Sigmoid colon (tissue), 6 donors: ENCODE measurements at regions not wholly inside any gene's neighbourhood (a gene's known extent, or its start where the extent isn't known, plus 50 kb on each side); places are given as distances from the start of the nearest gene placed in this dataset.
"Not testable (repeated sequence)": the region's sequence is repeated elsewhere in the genome, so short reads cannot be mapped to it uniquely, and the experiment has no call there.

ENCODE experiments used
- DNase-seq: peaks from one replicate; pipeline ENCODE4 v3.0.0-alpha.2; 2019
- H3K27ac ChIP-seq, 4 donors: fragments of 200-600 bp; sonication (generic); one replicate each; pipeline ENCODE4 v1.5.1; 2016 to 2019; ENCODE audit warnings: mild to moderate bottlenecking in 1 of 4
- H3K27me3 ChIP-seq, 3 donors: fragments of 200-600 bp; sonication (generic); one replicate each; pipeline ENCODE4 v1.5.1; 2019; ENCODE audit warnings: mild to moderate bottlenecking in 1 of 3
- H3K36me3 ChIP-seq, 4 donors: fragments of 200-600 bp; sonication (generic); one replicate each; pipeline ENCODE4 v1.5.1; 2016 to 2019
- H3K4me1 ChIP-seq, 4 donors: fragments of 200-600 bp; sonication (generic); one replicate each; pipeline ENCODE4 v1.5.1; 2017 to 2019
- H3K4me3 ChIP-seq, 4 donors: fragments of 200-600 bp; sonication (generic); one replicate each; pipeline ENCODE4 v1.5.1; 2017 to 2019; ENCODE audit warnings: mild to moderate bottlenecking in 2 of 4, moderate library complexity in 1 of 4
- H3K9me3 ChIP-seq, 4 donors: fragments of 200-600 bp in 3 of 4; sonication (generic) in 3 of 4; one replicate each; pipeline versions ENCODE4 v1.5.1 to v1.6.1; 2013 to 2019
- EP300 ChIP-seq, 4 donors: sonication (generic); formaldehyde crosslinking; IDR thresholded peaks; one replicate each; pipeline ENCODE4 v1.6.1; 2017; ENCODE audit warnings: antibody characterized with exemption in 4 of 4
- POLR2A ChIP-seq, 2 donors: fragments of 450-650 bp; IDR thresholded peaks; one replicate each; pipeline ENCODE4 v1.6.1; 2016; ENCODE audit warnings: antibody characterized with exemption in 2 of 2, mild to moderate bottlenecking in 2 of 2, moderate library complexity in 2 of 2
- POLR2AphosphoS5 ChIP-seq, 4 donors: sonication (generic); formaldehyde crosslinking; IDR thresholded peaks; one replicate each; pipeline ENCODE4 v1.6.1; 2017; ENCODE audit warnings: antibody characterized with exemption in 4 of 4
- WGBS, 2 donors: extraction: QIAGEN DNeasy Blood & Tissue Kit; methylation state at CpG; one replicate each; pipeline ENCODE4 v1.1.7; 2013; 5-methylcytosine and 5-hydroxymethylcytosine counted together
- intact Hi-C: fragments of 100-400 bp; cut with DNase I; formaldehyde crosslinking; loops from one replicate; pipeline ENCODE4 v1.15.1; 2023
- TF ChIP-seq, protein P1 (sequence below), 4 experiments: fragments of 450-650 bp in 3 of 4; fragments of 200-600 bp in 1 of 4; IDR thresholded peaks; one replicate each; pipeline ENCODE4 v1.5.1; 2016 to 2019; ENCODE audit warnings: antibody characterized with exemption in 4 of 4, mild to moderate bottlenecking in 3 of 4, moderate library complexity in 2 of 4
- donor health status: healthy with polysubstance abuse.
- donor health status: healthy.

DNA sequence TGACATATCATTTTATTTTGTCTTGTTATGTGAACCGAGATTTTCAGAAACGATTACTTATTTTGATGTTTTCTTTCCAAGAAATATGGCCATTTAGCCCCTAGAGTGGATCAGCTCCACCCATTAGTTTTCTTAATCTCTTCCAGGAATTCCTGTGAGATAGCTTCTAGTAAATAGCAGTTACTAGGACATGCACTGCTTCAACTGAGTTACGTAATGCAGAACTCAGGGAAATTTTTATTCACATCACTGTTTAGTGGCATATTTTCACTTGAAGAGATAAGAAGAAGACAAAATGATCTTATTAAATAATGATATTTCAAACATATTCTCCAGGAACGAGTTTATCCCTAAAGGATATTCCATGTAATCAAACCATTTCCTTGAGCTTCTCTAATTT is 573.5 kb upstream of the CNTNAP5 start:
- Histone ChIP-seq H3K4me1 (no peaks in the 10 kb centered on the region), H3K27me3 (no peaks in the 10 kb centered on the region), H3K9me3 (no peaks in the 10 kb centered on the region), H3K36me3 (no peaks in the 10 kb centered on the region), H3K27ac (no peak overlapping the region), H3K4me3 (no peak overlapping the region)
- DNase-seq, result no peak
- intact Hi-C loops, result no loop called here
- TF ChIP-seq EP300 (IDR thresholded peaks at IDR 0.05), result no peak
- WGBS, 2 donors, result 75 to 78% methylated on average over 4 of the region's 4 CpGs

DNA sequence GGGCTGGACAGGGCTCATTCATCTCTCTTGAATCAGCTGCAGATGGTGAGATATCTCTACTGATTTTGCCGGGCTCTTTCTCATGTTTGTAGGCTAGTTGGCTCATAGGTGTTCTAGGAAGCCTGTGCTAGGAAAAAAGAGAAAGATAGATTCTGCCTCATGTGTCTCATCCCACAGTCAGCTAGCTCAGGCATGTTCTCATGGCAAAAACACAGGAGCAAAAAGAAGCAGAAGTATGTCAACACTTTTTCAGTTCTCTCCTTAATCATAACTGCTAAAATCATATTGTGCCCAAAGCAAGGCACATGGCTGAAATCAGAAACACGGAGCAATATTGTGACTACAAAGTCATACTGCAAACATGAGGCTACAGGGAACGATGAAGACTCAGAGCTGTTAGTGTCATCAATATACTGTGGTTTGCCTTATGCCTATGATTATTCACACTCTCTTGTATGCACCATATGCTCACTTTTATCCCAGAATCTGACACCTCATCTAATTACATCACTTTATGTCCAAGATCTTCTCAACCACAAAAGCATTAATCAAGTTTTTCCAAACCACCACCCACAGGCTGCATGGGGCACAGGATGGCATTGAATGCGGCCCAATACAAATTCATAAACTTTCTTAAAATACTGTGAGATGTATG is 571.9 kb upstream of the CNTNAP5 start:
- no peak for DNase-seq
- WGBS, 2 donors, result 84 to 86% methylated on average over 4 of the region's 4 CpGs
- H3K36me3 ChIP-seq, result no peaks in the 10 kb centered on the region
- TF ChIP-seq POLR2A (IDR thresholded peaks at IDR 0.05), result no peak
- TF ChIP-seq POLR2AphosphoS5 (IDR thresholded peaks at IDR 0.05), result no peak
- TF ChIP-seq, protein P1, sequence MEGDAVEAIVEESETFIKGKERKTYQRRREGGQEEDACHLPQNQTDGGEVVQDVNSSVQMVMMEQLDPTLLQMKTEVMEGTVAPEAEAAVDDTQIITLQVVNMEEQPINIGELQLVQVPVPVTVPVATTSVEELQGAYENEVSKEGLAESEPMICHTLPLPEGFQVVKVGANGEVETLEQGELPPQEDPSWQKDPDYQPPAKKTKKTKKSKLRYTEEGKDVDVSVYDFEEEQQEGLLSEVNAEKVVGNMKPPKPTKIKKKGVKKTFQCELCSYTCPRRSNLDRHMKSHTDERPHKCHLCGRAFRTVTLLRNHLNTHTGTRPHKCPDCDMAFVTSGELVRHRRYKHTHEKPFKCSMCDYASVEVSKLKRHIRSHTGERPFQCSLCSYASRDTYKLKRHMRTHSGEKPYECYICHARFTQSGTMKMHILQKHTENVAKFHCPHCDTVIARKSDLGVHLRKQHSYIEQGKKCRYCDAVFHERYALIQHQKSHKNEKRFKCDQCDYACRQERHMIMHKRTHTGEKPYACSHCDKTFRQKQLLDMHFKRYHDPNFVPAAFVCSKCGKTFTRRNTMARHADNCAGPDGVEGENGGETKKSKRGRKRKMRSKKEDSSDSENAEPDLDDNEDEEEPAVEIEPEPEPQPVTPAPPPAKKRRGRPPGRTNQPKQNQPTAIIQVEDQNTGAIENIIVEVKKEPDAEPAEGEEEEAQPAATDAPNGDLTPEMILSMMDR (IDR thresholded peaks at IDR 0.05), result no peak
- TF ChIP-seq EP300 (IDR thresholded peaks at IDR 0.05), result no peak
- H3K4me3 ChIP-seq, result no peak overlapping the region
- intact Hi-C loops, result no loop called here
- no peaks in the 10 kb centered on the region for H3K27me3 ChIP-seq
- no peaks in the 10 kb centered on the region for H3K9me3 ChIP-seq
- H3K4me1 ChIP-seq, result no peaks in the 10 kb centered on the region
- no peak overlapping the region for H3K27ac ChIP-seq

DNA sequence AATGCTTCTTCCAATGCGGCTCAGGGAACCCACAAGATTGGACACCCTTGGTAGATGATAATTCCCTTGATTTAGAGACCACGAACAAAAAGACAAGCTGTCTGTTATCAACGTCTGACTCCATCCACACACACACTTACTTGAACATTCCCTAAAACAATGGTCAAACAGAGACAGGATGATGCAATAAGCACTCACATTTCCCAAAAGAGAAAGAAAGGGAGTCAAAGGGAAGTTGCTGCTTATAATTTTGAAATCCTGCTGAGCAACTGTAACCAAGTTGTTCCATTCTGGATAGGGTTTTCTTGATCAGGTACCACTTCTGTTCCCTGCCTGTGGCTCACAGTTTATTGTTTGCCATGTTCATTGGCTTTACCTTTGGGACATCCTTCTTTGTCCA is 571.3 kb upstream of the CNTNAP5 start:
- WGBS, 2 donors, result 78 to 83% methylated on average over 3 of the region's 3 CpGs
- H3K4me1 ChIP-seq, result no peaks in the 10 kb centered on the region
- DNase-seq, result no peak
- no peak for TF ChIP-seq POLR2A (IDR thresholded peaks at IDR 0.05)
- TF ChIP-seq, protein P1 (IDR thresholded peaks at IDR 0.05), result no peak
- no peak for TF ChIP-seq EP300 (IDR thresholded peaks at IDR 0.05)
- TF ChIP-seq POLR2AphosphoS5 (IDR thresholded peaks at IDR 0.05), result no peak
- no peaks in the 10 kb centered on the region for H3K9me3 ChIP-seq
- H3K27ac ChIP-seq, result no peak overlapping the region
- intact Hi-C loops, result no loop called here
- no peak overlapping the region for H3K4me3 ChIP-seq
- no peaks in the 10 kb centered on the region for H3K27me3 ChIP-seq
- no peaks in the 10 kb centered on the region for H3K36me3 ChIP-seq

GRCh38 chr2:123455234-123455633 is 569.9 kb upstream of the CNTNAP5 start:
- H3K27ac ChIP-seq, H3K9me3 ChIP-seq, intact Hi-C loops, H3K4me3 ChIP-seq, H3K4me1 ChIP-seq, H3K36me3 ChIP-seq, H3K27me3 ChIP-seq, DNase-seq: not testable (repeated sequence)
- 85 to 94% methylated on average over 8 of the region's 8 CpGs for WGBS, 2 donors

GRCh38 chr2:123456416-123456815 is 568.7 kb upstream of the CNTNAP5 start:
- no peak overlapping the region for H3K27ac ChIP-seq
- intact Hi-C loops, result no loop called here

More at GRCh38 chr2:123456416-123456815, 568.7 kb upstream of the CNTNAP5 start:
- H3K4me1 ChIP-seq, result no peaks in the 10 kb centered on the region
- WGBS, 2 donors, result 68 to 85% methylated on average over 2 of the region's 2 CpGs
- H3K27me3 ChIP-seq, result no peaks in the 10 kb centered on the region
- no peaks in the 10 kb centered on the region for H3K9me3 ChIP-seq
- no peak for TF ChIP-seq POLR2A (IDR thresholded peaks at IDR 0.05)
- TF ChIP-seq, protein P1 (IDR thresholded peaks at IDR 0.05), result no peak
- TF ChIP-seq EP300 (IDR thresholded peaks at IDR 0.05), result no peak
- TF ChIP-seq POLR2AphosphoS5 (IDR thresholded peaks at IDR 0.05), result no peak
- H3K36me3 ChIP-seq, result no peaks in the 10 kb centered on the region
- no peak for DNase-seq
- no peak overlapping the region for H3K4me3 ChIP-seq
